Epithelial cell of esophagus (primary cell): ENCODE measurements at regions not wholly inside any gene's neighbourhood (a gene's known extent, or its start where the extent isn't known, plus 50 kb on each side); places are given as distances from the start of the nearest gene placed in this dataset.

Experiments
- DNase-seq: peaks from one replicate; pipeline ENCODE4 v3.0.0; 2010; ENCODE audit warnings: low read depth
- H3K4me3 ChIP-seq: 2 replicates; pipeline ENCODE4 v1.5.1; 2011; ENCODE audit warnings: mild to moderate bottlenecking, low read length, control low read depth
- CTCF ChIP-seq: IDR thresholded peaks from 2 replicates; pipeline ENCODE4 v1.5.1; 2011; ENCODE audit warnings: low read depth, mild to moderate bottlenecking, low read length, control low read depth, inconsistent platforms; ENCODE audit not compliant: insufficient read depth; ENCODE audit errors: missing control alignments

GRCh38 chr15:38872732-38873131, 308.1 kb upstream of the RASGRP1 start:
- no peak for TF ChIP-seq CTCF
- H3K4me3 ChIP-seq: no peak overlapping the region

GRCh38 chr15:38873158-38873557, 308.5 kb upstream of the RASGRP1 start:
- H3K4me3 ChIP-seq: no peak overlapping the region
- no peak for TF ChIP-seq CTCF
- DNase-seq: peak; percentile 39

More at GRCh38 chr15:38872732-38873131, 308.1 kb upstream of the RASGRP1 start:
- DNase-seq: no peak

- TF ChIP-seq CTCF: no peak
- DNase-seq: peak; percentile 65
- no peak overlapping the region for H3K4me3 ChIP-seq
Observed at GRCh38 chr15:38874464-38874863, 309.9 kb upstream of the RASGRP1 start.

- DNase-seq: no peak
- H3K4me3 ChIP-seq: no peak overlapping the region
- TF ChIP-seq CTCF: no peak
Observed at GRCh38 chr15:38876211-38876610, 311.6 kb upstream of the RASGRP1 start.

GRCh38 chr15:38876621-38877020, 312.0 kb upstream of the RASGRP1 start:
- TF ChIP-seq CTCF: no peak
- H3K4me3 ChIP-seq: no peak overlapping the region
- no peak for DNase-seq

GRCh38 chr15:38877471-38877870, 312.9 kb upstream of the RASGRP1 start:
- H3K4me3 ChIP-seq: no peak overlapping the region
- no peak for DNase-seq
- TF ChIP-seq CTCF: no peak

GRCh38 chr15:38878026-38878425, 313.4 kb upstream of the RASGRP1 start:
- no peak for TF ChIP-seq CTCF
- H3K4me3 ChIP-seq: no peak overlapping the region
- DNase-seq: no peak
